CD4-positive, alpha-beta T cell treated with Interleukin-10 for 1 hour (primary cell): ENCODE measurements at regions not wholly inside any gene's neighbourhood (a gene's known extent, or its start where the extent isn't known, plus 50 kb on each side); places are given as distances from the start of the nearest gene placed in this dataset.

Experiments used
- DNase-seq: peaks from one replicate; pipeline ENCODE4 v3.0.0-alpha.2; 2020

GRCh38 chr13:104416973-104417372, 1350.8 kb upstream of the SLC10A2 start:
- DNase-seq, result no peak

DNA sequence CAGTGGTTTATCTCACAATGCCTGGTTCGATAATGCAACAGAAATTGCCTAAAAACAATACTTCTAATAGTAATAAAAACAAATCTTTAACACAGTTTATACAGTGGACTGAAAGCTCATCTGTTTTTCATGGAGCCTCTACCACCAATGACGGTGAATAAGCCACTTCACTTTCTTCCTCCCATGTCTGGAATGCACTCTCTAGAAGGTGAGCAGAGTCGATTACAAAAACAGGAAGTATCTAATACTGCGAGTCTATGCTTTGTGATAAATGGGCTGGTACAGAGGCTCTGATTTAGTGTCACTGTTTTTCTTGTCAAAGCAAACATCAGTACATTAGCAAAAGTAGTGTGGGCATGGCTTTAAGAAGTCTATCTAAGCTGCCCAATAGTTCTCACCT, 1348.6 kb upstream of the SLC10A2 start:
- DNase-seq, result no peak

- no peak for DNase-seq
These were observed 1348.0 kb upstream of the SLC10A2 start for GRCh38 chr13:104414181-104414580.

- no peak for DNase-seq
These were observed 1345.0 kb upstream of the SLC10A2 start for GRCh38 chr13:104411141-104411765.

GRCh38 chr13:104408733-104409132, 1342.5 kb upstream of the SLC10A2 start:
- DNase-seq, result no peak

DNA sequence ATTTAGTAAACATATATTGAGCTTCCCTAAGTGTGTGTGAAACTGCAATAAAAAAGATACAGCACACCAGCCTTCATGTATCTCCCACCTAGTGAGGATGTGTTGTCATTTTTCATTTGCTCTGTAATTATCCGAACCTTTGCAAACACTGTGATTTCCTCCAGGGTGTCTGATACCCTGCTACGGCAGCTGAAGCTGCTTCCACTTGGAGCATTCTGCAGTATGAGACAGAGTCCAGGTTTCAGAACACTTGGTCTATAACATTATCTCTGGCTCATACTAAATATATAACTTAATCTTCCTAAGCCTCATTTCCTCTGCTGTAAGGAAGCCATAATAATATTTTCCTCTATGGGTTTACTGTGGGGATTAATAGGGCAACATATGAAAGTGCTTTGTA, 1338.1 kb upstream of the SLC10A2 start:
- no peak for DNase-seq

GRCh38 chr13:104389691-104390090, 1323.5 kb upstream of the SLC10A2 start:
- no peak for DNase-seq

DNA sequence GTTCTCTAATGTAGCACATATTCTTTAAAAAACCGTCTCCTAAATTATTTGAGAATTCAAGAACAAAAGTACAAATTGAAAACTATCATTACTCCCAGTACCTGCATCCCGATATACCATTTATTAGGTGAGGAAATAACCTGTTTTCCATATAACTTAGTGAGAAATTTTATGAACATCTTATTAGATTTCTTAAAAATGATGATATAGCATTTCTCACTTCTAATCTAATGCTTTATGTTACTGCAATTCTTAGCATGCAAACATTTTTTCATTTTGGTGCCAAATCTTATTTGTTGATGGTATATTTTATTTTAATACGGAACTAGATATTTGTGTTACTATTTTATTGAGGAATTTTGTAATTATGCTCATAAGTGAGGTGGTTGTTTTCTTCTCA, 1321.3 kb upstream of the SLC10A2 start:
- no peak for DNase-seq

DNA sequence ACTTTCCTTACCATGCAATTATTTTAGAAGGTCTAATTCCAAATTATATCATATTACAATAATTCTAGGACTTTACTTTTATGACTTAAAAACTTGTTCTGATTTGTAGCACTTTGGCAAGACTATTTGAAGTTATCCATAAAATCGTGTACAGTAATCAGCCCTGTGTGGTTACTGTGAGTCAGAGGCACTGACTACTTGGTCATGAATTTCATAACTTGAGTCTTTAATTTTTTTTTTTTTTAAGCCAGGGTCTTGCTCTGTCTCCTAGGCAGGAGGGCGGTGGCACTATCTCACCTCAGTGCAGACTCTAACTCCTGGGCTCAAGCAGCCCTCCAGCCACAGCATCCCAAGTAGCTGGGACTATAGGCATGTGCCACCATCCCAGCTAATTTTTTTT, 1319.2 kb upstream of the SLC10A2 start:
- no peak for DNase-seq

- DNase-seq, result no peak
These were observed 1316.7 kb upstream of the SLC10A2 start for GRCh38 chr13:104382951-104383350.

DNA sequence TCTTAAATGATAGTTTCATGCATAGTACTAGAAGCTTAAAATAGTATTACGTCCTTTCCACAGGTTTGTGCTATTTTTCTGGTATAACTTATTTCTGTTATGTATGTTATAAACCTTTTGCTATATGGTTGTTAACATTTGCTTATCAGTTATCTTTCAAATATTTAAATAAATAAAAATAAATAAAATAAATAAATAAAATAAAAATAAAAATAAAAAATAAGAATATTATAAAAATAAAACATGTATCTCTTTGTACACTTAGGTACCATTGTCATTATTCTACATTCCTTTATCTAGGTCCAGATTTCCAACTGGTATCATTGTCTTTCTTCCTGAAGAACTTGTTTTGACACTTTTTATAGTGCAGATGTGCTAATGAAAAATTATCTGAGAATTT, 1310.4 kb upstream of the SLC10A2 start:
- no peak for DNase-seq

DNA sequence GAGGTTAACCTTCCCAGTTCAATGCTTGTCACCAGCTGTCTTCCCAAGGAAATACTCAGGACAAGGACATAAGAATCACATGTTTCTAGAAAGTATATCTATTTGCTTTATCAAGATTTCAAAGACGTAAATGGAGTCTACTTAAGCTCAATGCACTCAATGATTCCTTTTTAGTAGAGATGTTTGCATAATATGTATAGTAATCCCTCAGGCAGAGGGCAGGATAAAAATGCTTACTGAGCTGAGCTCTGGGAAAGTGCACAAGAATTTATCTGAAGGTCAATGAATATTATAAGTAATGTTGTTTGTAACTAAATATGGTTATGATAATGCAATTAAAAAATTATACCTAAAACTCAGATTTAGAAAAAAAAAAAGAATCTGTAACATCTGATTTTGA, 1309.4 kb upstream of the SLC10A2 start:
- DNase-seq, result no peak

GRCh38 chr13:104372095-104372655, 1306.0 kb upstream of the SLC10A2 start:
- DNase-seq, result no peak

- DNase-seq, result no peak
These were observed 1299.2 kb upstream of the SLC10A2 start for GRCh38 chr13:104365430-104365829.

DNA sequence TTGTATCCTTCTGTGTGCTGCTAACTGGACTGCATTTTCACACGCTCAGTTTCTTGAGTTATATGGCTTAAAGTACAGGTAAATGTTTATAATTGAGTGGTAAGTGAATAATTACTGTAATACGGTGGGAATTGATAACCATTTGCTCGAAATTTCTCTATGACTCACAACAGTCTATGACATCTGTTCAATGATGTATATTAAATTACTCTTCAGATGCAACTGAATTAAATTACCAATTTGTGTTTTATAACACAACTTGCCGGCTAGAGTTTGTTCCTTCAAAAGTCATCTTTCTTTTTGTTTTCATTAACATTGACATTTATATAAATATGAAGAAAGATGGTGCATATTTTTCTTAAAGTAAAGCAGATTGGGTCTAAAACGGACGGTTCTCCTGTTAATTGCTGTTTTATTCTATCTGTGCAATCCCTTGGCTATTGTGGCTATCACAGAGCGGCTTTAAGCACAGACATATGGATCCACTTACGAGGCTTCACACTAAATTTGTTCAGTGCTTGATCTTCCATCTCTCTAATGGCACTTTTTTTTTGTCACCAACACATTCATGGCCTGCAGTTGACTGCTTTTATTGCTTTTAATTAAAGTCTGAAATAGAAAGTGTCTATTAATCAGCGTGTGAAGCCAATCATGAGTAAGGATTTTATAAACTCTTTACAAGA, 1291.6 kb upstream of the SLC10A2 start:
- no peak for DNase-seq

GRCh38 chr13:104357174-104357573, 1291.0 kb upstream of the SLC10A2 start:
- no peak for DNase-seq

GRCh38 chr13:104355041-104355670, 1288.9 kb upstream of the SLC10A2 start:
- DNase-seq, result no peak

- no peak for DNase-seq
These were observed 1261.0 kb upstream of the SLC10A2 start for GRCh38 chr13:104327211-104327610.

- DNase-seq, result no peak
These were observed 1260.3 kb upstream of the SLC10A2 start for GRCh38 chr13:104326523-104326922.

GRCh38 chr13:104321756-104322155, 1255.5 kb upstream of the SLC10A2 start:
- DNase-seq, result no peak

- no peak for DNase-seq
These were observed 1254.2 kb upstream of the SLC10A2 start for GRCh38 chr13:104320446-104320845.

GRCh38 chr13:104318121-104318520, 1251.9 kb upstream of the SLC10A2 start:
- no peak for DNase-seq

GRCh38 chr13:104315606-104316005, 1249.4 kb upstream of the SLC10A2 start:
- DNase-seq, result no peak

GRCh38 chr13:104314926-104315535, 1248.8 kb upstream of the SLC10A2 start:
- DNase-seq, result no peak
